Astrocyte (in vitro differentiated cells and primary cell): ENCODE measurements at regions not wholly inside any gene's neighbourhood (a gene's known extent, or its start where the extent isn't known, plus 50 kb on each side); places are given as distances from the start of the nearest gene placed in this dataset.

Experiments used
- DNase-seq: peaks from one replicate; pipeline ENCODE4 v3.0.0-alpha.2; 2010; ENCODE audit warnings: low read depth
- FAIRE-seq: peaks from 2 replicates; lab custom pipeline; 2011; peaks lifted over from hg19 to GRCh38; lab: Jason Lieb, UNC
- H2AFZ ChIP-seq: 2 replicates; pipeline ENCODE4 v1.6.0; 2012; ENCODE audit warnings: low read depth, low read length, inconsistent platforms
- H3K27ac ChIP-seq: 2 replicates; pipeline ENCODE4 v1.5.1; 2011; ENCODE audit warnings: low read depth, low read length, inconsistent platforms
- H3K27me3 ChIP-seq: 2 replicates; pipeline ENCODE4 v1.6.0; 2011; ENCODE audit warnings: low read length, inconsistent platforms; ENCODE audit not compliant: insufficient read depth
- H3K36me3 ChIP-seq: 2 replicates; pipeline ENCODE4 v1.5.1; 2011; ENCODE audit warnings: low read length, inconsistent platforms; ENCODE audit not compliant: insufficient read depth
- H3K4me1 ChIP-seq: 2 replicates; pipeline ENCODE4 v1.5.1; 2011; ENCODE audit warnings: low read length, inconsistent platforms; ENCODE audit not compliant: insufficient read depth
- H3K4me2 ChIP-seq: 2 replicates; pipeline ENCODE4 v1.6.0; 2012; ENCODE audit warnings: low read length, inconsistent platforms
- H3K4me3 ChIP-seq: 2 replicates; pipeline ENCODE4 v1.5.1; 2011; ENCODE audit warnings: low read depth, mild to moderate bottlenecking, low read length, inconsistent platforms; ENCODE audit not compliant: insufficient read depth
- H3K79me2 ChIP-seq: 2 replicates; pipeline ENCODE4 v1.6.0; 2012; ENCODE audit warnings: mild to moderate bottlenecking, low read length, inconsistent platforms; ENCODE audit not compliant: insufficient read depth
- H3K9ac ChIP-seq: 2 replicates; pipeline ENCODE4 v1.6.0; 2012; ENCODE audit warnings: mild to moderate bottlenecking, low read length, inconsistent platforms
- H3K9me3 ChIP-seq: 2 replicates; pipeline ENCODE4 v1.5.1; 2012; ENCODE audit warnings: low read depth, mild to moderate bottlenecking, low read length, inconsistent platforms; ENCODE audit not compliant: insufficient read depth
- H4K20me1 ChIP-seq: 2 replicates; pipeline ENCODE4 v1.6.0; 2012; ENCODE audit warnings: low read length, inconsistent platforms; ENCODE audit not compliant: insufficient read depth
- H3K27ac Mint-ChIP-seq: one replicate; pipeline ENCODE4 v1.8.0; 2021; ENCODE audit warnings: mild to moderate bottlenecking, mixed read lengths; ENCODE audit not compliant: unreplicated experiment
- H3K27me3 Mint-ChIP-seq: one replicate; pipeline ENCODE4 v1.8.0; 2021; ENCODE audit warnings: low read depth, mixed read lengths; ENCODE audit not compliant: unreplicated experiment
- H3K36me3 Mint-ChIP-seq: one replicate; pipeline ENCODE4 v1.8.0; 2021; ENCODE audit warnings: low read depth, mixed read lengths; ENCODE audit not compliant: unreplicated experiment
- H3K4me1 Mint-ChIP-seq: one replicate; pipeline ENCODE4 v1.8.0; 2021; ENCODE audit warnings: low read depth, mixed read lengths; ENCODE audit not compliant: unreplicated experiment
- H3K4me3 Mint-ChIP-seq: one replicate; pipeline ENCODE4 v1.8.0; 2021; ENCODE audit warnings: mild to moderate bottlenecking, moderate library complexity, mixed read lengths; ENCODE audit not compliant: unreplicated experiment
- H3K9me3 Mint-ChIP-seq: one replicate; pipeline ENCODE4 v1.8.0; 2021; ENCODE audit warnings: mild to moderate bottlenecking, mixed read lengths; ENCODE audit not compliant: unreplicated experiment
- EZH2 ChIP-seq: IDR thresholded peaks from 2 replicates; pipeline ENCODE4 v1.6.1; 2012; ENCODE audit warnings: mild to moderate bottlenecking, low read length, inconsistent platforms; ENCODE audit not compliant: insufficient read depth
- TF ChIP-seq, protein P1 (sequence below): IDR thresholded peaks from 2 replicates; pipeline ENCODE4 v1.5.1; 2011; ENCODE audit warnings: low read depth, mild to moderate bottlenecking, inconsistent platforms, low read length, moderate library complexity; ENCODE audit not compliant: insufficient read depth

DNA sequence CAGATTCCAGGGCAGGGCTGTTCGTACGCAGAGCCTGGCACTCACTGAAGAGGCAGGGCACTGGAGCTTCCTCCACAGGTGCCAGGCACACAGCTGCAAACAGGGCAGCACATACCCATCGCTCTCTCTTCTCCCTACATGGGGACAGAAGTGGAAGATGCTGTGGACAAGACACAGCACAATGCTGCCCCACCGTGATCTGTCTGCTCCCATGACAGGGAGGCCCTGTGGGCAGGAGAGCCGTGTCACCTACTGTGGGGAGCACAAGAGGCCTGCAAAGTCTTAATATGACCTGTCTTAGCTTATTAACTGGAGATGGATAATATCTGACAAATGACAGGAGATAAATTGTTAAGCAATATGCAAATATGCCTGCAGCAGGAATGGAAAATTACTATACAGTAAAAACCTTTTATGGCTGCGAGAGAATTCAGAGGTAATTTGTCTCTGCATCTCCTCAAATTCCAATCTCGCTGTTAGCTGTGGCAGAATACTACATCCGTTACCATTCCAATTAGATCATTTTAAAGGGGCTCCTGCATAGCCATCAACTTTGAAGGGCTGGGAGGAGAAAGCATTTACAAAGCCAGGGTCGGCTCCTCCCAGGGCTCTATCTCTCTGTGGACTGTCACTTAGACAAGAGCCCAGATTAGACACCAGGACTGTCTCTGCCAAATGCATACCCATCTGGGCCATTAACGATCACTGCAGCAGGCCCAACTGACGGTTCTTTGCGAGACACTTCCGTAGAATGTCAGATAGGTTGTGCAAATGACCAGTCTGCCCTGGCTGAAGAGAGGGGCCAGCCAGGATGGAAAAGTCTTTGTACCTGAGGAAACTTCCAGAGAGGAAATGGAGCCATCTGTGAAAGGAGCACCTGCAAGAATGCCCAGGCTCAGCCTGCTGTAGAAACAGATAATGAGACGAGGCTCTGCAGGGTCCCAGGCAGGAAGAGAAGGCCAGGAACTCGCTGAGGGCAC lies 90.7 kb upstream of the FSTL4 start:
- H3K9me3 Mint-ChIP-seq, result peaks cover 3% of the 10 kb centered on the region
- no peak overlapping the region for H3K27ac ChIP-seq

DNA sequence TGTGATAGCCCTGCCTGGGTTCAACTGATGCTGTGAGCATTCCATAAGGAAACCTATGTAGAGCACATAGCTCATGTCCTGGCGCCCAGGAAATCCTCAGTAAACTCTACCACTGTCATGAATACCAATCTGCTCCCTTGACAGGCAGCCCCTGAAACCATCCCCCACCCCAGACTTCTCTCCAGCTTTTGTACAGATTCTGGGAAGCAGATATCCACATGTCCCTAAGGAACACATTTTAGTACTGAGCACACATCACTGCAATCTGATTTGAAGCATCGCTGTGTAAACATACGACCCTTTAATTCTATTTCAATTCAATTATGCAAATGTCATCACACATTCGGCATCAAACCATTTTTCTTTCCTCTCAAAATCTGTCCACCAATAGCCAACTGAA lies 89.5 kb upstream of the FSTL4 start:
- no peak overlapping the region for H3K27ac Mint-ChIP-seq
- no peak overlapping the region for H3K4me3 ChIP-seq
- H4K20me1 ChIP-seq, result no peaks in the 10 kb centered on the region
- H3K9ac ChIP-seq, result no peak overlapping the region
- no peaks in the 10 kb centered on the region for H3K79me2 ChIP-seq
- no peaks in the 10 kb centered on the region for H3K27me3 ChIP-seq
- H3K36me3 Mint-ChIP-seq, result peaks cover 4% of the 10 kb centered on the region
- H3K4me2 ChIP-seq, result no peak overlapping the region
- H3K27ac ChIP-seq, result no peak overlapping the region
- peaks cover 3% of the 10 kb centered on the region for H3K9me3 Mint-ChIP-seq
- DNase-seq (no peak), FAIRE-seq (no peak)
- no peaks in the 10 kb centered on the region for H3K9me3 ChIP-seq
- H3K4me1 ChIP-seq, result no peaks in the 10 kb centered on the region
- no peak overlapping the region for H3K4me3 Mint-ChIP-seq
- H3K36me3 ChIP-seq, result no peaks in the 10 kb centered on the region
- TF ChIP-seq EZH2, result no peak
- TF ChIP-seq, protein P1, sequence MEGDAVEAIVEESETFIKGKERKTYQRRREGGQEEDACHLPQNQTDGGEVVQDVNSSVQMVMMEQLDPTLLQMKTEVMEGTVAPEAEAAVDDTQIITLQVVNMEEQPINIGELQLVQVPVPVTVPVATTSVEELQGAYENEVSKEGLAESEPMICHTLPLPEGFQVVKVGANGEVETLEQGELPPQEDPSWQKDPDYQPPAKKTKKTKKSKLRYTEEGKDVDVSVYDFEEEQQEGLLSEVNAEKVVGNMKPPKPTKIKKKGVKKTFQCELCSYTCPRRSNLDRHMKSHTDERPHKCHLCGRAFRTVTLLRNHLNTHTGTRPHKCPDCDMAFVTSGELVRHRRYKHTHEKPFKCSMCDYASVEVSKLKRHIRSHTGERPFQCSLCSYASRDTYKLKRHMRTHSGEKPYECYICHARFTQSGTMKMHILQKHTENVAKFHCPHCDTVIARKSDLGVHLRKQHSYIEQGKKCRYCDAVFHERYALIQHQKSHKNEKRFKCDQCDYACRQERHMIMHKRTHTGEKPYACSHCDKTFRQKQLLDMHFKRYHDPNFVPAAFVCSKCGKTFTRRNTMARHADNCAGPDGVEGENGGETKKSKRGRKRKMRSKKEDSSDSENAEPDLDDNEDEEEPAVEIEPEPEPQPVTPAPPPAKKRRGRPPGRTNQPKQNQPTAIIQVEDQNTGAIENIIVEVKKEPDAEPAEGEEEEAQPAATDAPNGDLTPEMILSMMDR, result no peak
- no peak overlapping the region for H2AFZ ChIP-seq
- H3K4me1 Mint-ChIP-seq, result no peaks in the 10 kb centered on the region
- peaks cover 37% of the 10 kb centered on the region for H3K27me3 Mint-ChIP-seq

More for the DNA sequence above, 90.7 kb upstream of the FSTL4 start:
- Histone ChIP-seq H3K4me1 (no peaks in the 10 kb centered on the region), H3K4me3 (no peak overlapping the region), H2AFZ (no peak overlapping the region), H3K36me3 (no peaks in the 10 kb centered on the region), H3K4me2 (no peak overlapping the region), H3K27me3 (no peaks in the 10 kb centered on the region), H4K20me1 (no peaks in the 10 kb centered on the region), H3K79me2 (no peaks in the 10 kb centered on the region), H3K9ac (no peak overlapping the region), H3K9me3 (no peaks in the 10 kb centered on the region)
- Mint-ChIP-seq H3K27ac (no peak overlapping the region), H3K4me1 (no peaks in the 10 kb centered on the region), H3K36me3 (peaks cover 4% of the 10 kb centered on the region), H3K4me3 (no peak overlapping the region), H3K27me3 (peaks cover 32% of the 10 kb centered on the region)
- FAIRE-seq, result no peak
- TF ChIP-seq, protein P1, result no peak
- TF ChIP-seq EZH2, result no peak
- DNase-seq, result no peak

DNA sequence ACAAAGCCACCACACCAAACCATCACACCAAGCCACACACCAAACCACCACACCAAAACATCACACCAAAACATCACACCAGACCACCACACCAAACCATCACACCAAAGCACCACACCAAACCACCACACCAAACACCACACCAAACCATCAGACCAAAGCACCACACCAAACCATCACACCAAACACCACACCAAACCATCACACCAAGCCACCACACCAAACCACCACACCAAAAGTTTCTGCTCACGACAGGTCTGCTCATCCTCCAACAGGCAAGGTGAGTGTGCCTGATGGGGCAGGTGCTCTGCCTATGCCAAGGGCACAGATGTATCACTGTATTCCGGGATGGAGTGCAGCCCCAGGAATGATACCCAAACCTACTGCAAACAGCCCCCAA lies 87.9 kb upstream of the FSTL4 start:
- H2AFZ ChIP-seq, result no peak overlapping the region
- H3K4me1 Mint-ChIP-seq, result no peaks in the 10 kb centered on the region
- H3K9me3 ChIP-seq, result no peaks in the 10 kb centered on the region
- H4K20me1 ChIP-seq, result no peaks in the 10 kb centered on the region
- no peak for TF ChIP-seq EZH2
- TF ChIP-seq, protein P1, result no peak
- H3K36me3 ChIP-seq, result no peaks in the 10 kb centered on the region
- no peak overlapping the region for H3K4me2 ChIP-seq
- no peak overlapping the region for H3K27ac Mint-ChIP-seq
- no peaks in the 10 kb centered on the region for H3K79me2 ChIP-seq
- H3K9ac ChIP-seq, result no peak overlapping the region
- peaks cover 3% of the 10 kb centered on the region for H3K9me3 Mint-ChIP-seq
- no peak overlapping the region for H3K4me3 ChIP-seq
- no peak overlapping the region for H3K27ac ChIP-seq
- H3K27me3 Mint-ChIP-seq, result peaks cover 40% of the 10 kb centered on the region
- DNase-seq (no peak), FAIRE-seq (no peak)
- H3K4me1 ChIP-seq, result no peaks in the 10 kb centered on the region
- H3K36me3 Mint-ChIP-seq, result peaks cover 4% of the 10 kb centered on the region
- H3K27me3 ChIP-seq, result peaks cover 2% of the 10 kb centered on the region
- no peak overlapping the region for H3K4me3 Mint-ChIP-seq
